ENCODE measurements at regions not wholly inside any gene's neighbourhood (a gene's known extent, or its start where the extent isn't known, plus 50 kb on each side); places are given as distances from the start of the nearest gene placed in this dataset.

GRCh38 chr21:19326531-19327319 is 923.1 kb upstream of the TMPRSS15 start:
- no peaks in the 10 kb centered on the region for H3K4me1 ChIP-seq
- H3K27ac ChIP-seq = no peak overlapping the region
- H3K27me3 ChIP-seq = no peaks in the 10 kb centered on the region
- TF ChIP-seq POLR2A (IDR thresholded peaks at IDR 0.05) (no peak), CTCF (IDR thresholded peaks at IDR 0.05) (no peak), POLR2AphosphoS5 (IDR thresholded peaks at IDR 0.05) (no peak), EP300 (IDR thresholded peaks at IDR 0.05) (no peak)
- peaks cover 0 to under 1% (median 0%) of the 10 kb centered on the region in 4 donors for H3K9me3 ChIP-seq
- H3K36me3 ChIP-seq = no peaks in the 10 kb centered on the region
- no peak for DNase-seq
- no peak overlapping the region for H3K4me3 ChIP-seq
- intact Hi-C loops (cut with DNase I) = no loop called here
- 75 to 80% methylated on average over 6 of the region's 6 CpGs for WGBS, 2 donors

GRCh38 chr21:19328954-19329353 is 925.4 kb upstream of the TMPRSS15 start:
- H3K4me3 ChIP-seq = no peak overlapping the region
- H3K36me3 ChIP-seq = no peaks in the 10 kb centered on the region
- TF ChIP-seq POLR2A (IDR thresholded peaks at IDR 0.05) (no peak), CTCF (IDR thresholded peaks at IDR 0.05) (no peak), POLR2AphosphoS5 (IDR thresholded peaks at IDR 0.05) (no peak), EP300 (IDR thresholded peaks at IDR 0.05) (no peak)
- H3K4me1 ChIP-seq = no peaks in the 10 kb centered on the region
- no peaks in the 10 kb centered on the region for H3K27me3 ChIP-seq
- peaks cover 0 to 4% (median 0%) of the 10 kb centered on the region in 4 donors for H3K9me3 ChIP-seq
- intact Hi-C loops (cut with DNase I) = no loop called here
- 71 to 90% methylated on average over 5 of the region's 5 CpGs for WGBS, 2 donors
- no peak for DNase-seq
- no peak overlapping the region for H3K27ac ChIP-seq

DNA sequence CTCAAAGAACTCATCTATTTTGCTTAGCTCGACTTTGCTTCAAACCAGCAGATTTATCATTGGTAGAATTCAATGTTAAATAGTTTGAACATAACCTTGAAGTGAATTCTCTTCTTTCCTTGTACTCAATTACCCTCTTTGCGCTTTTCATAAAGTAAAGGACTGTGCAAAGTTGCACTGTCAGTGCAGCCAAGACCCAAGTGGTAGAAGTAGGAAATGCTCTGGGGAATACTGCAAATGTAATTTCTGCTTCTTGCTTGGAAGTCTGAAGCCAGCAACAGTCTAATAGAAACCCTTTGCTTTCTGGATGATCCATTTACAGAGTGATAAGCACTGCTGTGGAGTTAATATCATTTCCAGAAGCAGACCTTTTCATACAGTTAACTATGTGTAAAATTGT is 936.7 kb upstream of the TMPRSS15 start:
- Histone ChIP-seq H3K27me3 (no peaks in the 10 kb centered on the region), H3K27ac (no peak overlapping the region), H3K9me3 (no peaks in the 10 kb centered on the region), H3K36me3 (no peaks in the 10 kb centered on the region), H3K4me3 (no peak overlapping the region), H3K4me1 (no peaks in the 10 kb centered on the region)
- 66 to 70% methylated on average over 2 of the region's 2 CpGs for WGBS, 2 donors
- DNase-seq = no peak
- TF ChIP-seq POLR2A (IDR thresholded peaks at IDR 0.05) (no peak), POLR2AphosphoS5 (IDR thresholded peaks at IDR 0.05) (no peak), EP300 (IDR thresholded peaks at IDR 0.05) (no peak), CTCF (IDR thresholded peaks at IDR 0.05) (no peak)
- intact Hi-C loops (cut with DNase I) = no loop called here

DNA sequence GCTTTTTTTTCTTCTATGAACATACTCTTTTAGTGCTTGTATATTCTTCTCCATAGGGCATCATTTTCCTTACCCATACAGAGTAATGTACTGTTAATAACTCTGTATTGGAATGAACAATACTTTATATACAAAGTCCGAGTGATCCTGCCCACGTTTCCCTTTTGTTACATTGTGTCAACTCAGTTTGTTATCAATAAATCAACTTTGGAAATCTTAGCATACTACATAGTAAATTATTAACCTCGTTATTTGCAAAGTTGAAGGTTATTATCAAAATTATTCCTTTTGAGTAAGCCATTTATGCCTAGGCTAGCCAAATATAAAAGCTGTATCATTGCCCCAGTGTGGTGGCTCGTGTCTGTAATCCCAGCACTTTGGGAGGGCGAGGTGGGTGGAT is 937.4 kb upstream of the TMPRSS15 start:
- Histone ChIP-seq H3K9me3 (no peaks in the 10 kb centered on the region), H3K27ac (no peak overlapping the region), H3K4me3 (no peak overlapping the region), H3K36me3 (no peaks in the 10 kb centered on the region), H3K4me1 (no peaks in the 10 kb centered on the region), H3K27me3 (no peaks in the 10 kb centered on the region)
- intact Hi-C loops (cut with DNase I) = no loop called here
- TF ChIP-seq EP300 (IDR thresholded peaks at IDR 0.05) (no peak), POLR2AphosphoS5 (IDR thresholded peaks at IDR 0.05) (no peak), POLR2A (IDR thresholded peaks at IDR 0.05) (no peak), CTCF (IDR thresholded peaks at IDR 0.05) (no peak)
- no peak for DNase-seq
- 40 to 68% methylated on average over 5 of the region's 5 CpGs for WGBS, 2 donors

GRCh38 chr21:19343711-19344110 is 940.1 kb upstream of the TMPRSS15 start:
- H3K9me3 ChIP-seq = no peaks in the 10 kb centered on the region
- intact Hi-C loops (cut with DNase I) = no loop called here
- no peaks in the 10 kb centered on the region for H3K36me3 ChIP-seq
- H3K4me1 ChIP-seq = no peaks in the 10 kb centered on the region
- DNase-seq = no peak
- H3K27ac ChIP-seq = no peak overlapping the region
- WGBS, 2 donors = 16 to 46% methylated on average over 2 of the region's 2 CpGs
- H3K4me3 ChIP-seq = no peak overlapping the region
- TF ChIP-seq CTCF (IDR thresholded peaks at IDR 0.05) (no peak), POLR2A (IDR thresholded peaks at IDR 0.05) (no peak), POLR2AphosphoS5 (IDR thresholded peaks at IDR 0.05) (no peak), EP300 (IDR thresholded peaks at IDR 0.05) (no peak)
- H3K27me3 ChIP-seq = no peaks in the 10 kb centered on the region
